HG02885 (cell line): ENCODE measurements at regions not wholly inside any gene's neighbourhood (a gene's known extent, or its start where the extent isn't known, plus 50 kb on each side); places are given as distances from the start of the nearest gene placed in this dataset.

Experiments
- ATAC-seq: cut with Tn5 transposase; IDR thresholded peaks from one replicate; pipeline ENCODE4 v1.9.1; 2021; ENCODE audit warnings: mild to moderate bottlenecking; ENCODE audit not compliant: unreplicated experiment, poor library complexity

GRCh38 chr18:42184685-42185477, 229.8 kb downstream of the PIK3C3 start:
- no peak for ATAC-seq

DNA sequence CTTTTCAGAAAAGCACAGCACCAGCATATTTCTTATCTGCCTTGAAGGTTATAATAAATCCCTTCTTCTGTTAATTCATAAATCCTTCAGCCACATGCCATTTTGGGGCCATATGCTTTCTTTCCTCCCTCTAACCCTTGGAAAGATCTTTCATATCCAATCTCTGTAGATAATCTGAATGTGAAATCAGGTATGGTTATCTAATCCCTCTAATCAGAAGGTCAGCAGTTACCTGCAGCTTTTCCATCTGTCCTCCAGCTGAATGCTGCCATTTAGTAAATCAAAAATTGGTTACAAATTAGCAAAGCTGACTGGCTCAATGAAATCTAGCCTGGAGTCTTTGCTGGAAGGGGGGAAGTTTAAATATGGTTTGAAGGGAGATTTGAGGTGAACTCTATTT, 230.5 kb downstream of the PIK3C3 start:
- ATAC-seq, result no peak

DNA sequence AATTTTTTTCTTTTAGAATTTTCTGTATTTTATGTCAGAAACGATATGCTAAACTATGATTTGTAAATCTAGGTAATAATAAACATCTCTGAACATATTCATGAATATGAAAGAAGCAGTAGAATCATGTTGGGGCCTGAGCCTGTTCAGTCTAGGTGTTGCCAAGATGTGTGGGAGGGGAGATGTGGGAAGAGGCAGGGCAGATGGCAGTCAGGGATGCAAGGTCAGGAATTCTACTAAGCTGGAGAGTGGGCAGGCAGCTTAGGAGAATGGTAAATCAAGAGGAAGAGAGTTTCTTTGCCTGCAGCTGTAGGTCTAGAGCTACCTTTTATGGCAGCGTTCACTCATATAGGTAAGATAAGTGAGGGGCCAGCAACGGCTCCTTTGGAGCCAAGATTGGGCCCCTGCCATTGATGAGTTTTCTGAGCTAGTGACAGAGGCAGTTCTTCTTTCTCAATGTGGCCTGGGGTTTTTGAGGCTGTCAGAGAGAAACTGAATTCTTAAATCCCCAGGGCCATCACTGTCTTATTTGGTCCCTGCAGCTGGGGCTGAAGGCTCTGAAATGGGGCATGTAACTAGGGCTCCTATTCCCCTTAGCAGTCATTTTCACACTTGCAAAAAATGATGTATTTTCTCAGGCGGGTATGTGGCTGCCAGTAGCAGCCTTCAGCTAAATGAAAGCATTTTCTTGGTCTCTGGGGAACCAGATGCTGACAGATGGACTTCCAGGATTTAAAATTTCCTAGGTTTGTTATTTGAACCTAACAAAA, 232.8 kb downstream of the PIK3C3 start:
- ATAC-seq, result peak; percentile 84

GRCh38 chr18:42190643-42191042, 235.6 kb downstream of the PIK3C3 start:
- ATAC-seq, result no peak

- no peak for ATAC-seq
Measured at GRCh38 chr18:42192251-42193248, 237.5 kb downstream of the PIK3C3 start.

DNA sequence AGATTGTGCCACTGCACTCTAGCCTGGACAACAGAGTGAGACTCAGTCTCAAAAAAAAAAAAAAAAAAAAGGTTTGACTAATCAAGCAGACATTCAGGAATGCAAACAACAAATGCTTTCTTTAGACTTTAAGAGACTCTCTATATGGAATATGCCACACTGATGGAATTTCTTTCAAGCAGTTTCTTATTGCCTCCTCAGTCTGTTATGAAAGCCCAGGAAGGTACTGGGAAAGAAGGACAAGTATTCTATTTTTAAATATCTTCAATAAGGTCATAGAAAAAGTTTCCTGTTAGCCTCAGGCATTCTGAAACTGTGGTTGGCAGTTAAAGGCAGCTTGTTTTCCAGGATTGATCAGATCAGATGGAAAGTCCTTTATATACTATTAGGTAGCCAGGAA, 241.6 kb downstream of the PIK3C3 start:
- no peak for ATAC-seq

- ATAC-seq, result no peak
Measured at GRCh38 chr18:42201137-42201536, 246.1 kb downstream of the PIK3C3 start.

DNA sequence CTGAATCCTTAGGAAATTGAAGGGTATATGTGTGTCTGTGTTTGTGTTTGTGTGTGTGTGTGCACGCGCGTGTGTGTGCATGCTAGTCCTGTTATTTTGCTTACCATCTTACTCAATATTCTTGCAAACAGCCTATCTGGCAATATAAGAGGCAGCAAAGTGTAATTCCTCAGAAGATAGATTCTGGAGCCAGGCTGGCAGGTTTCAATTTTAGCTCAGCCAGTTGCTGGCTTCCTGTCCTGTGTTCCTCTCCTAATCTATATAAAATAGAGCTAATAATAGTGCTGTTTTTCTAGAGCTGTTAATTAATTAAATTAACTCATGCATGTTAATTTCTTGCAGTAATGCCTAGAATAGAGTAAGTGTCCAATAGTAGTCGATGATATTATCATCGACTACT, 256.2 kb downstream of the PIK3C3 start:
- no peak for ATAC-seq

DNA sequence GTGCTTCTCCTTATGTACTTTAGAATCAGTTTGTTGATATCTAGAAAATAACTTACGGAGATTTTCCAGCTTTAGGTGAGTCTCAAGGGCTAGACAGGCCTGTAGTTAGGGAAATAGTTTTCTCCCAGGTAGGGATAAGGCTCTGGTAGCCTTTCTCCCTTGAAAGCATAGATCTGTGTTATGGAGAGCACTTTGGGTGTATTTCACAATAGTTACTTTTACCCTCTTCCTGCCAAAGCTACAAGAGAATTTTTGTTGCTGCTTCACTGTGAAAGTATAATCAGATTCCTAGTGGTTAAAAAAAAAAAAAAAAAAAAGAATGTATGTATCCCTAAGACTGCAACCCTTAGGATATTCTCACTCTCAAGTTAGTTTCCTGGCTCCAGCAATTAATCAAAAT, 267.5 kb downstream of the PIK3C3 start:
- ATAC-seq, result no peak

- ATAC-seq, result peak; percentile 47
Measured at GRCh38 chr18:42228581-42228980, 273.5 kb downstream of the PIK3C3 start.

DNA sequence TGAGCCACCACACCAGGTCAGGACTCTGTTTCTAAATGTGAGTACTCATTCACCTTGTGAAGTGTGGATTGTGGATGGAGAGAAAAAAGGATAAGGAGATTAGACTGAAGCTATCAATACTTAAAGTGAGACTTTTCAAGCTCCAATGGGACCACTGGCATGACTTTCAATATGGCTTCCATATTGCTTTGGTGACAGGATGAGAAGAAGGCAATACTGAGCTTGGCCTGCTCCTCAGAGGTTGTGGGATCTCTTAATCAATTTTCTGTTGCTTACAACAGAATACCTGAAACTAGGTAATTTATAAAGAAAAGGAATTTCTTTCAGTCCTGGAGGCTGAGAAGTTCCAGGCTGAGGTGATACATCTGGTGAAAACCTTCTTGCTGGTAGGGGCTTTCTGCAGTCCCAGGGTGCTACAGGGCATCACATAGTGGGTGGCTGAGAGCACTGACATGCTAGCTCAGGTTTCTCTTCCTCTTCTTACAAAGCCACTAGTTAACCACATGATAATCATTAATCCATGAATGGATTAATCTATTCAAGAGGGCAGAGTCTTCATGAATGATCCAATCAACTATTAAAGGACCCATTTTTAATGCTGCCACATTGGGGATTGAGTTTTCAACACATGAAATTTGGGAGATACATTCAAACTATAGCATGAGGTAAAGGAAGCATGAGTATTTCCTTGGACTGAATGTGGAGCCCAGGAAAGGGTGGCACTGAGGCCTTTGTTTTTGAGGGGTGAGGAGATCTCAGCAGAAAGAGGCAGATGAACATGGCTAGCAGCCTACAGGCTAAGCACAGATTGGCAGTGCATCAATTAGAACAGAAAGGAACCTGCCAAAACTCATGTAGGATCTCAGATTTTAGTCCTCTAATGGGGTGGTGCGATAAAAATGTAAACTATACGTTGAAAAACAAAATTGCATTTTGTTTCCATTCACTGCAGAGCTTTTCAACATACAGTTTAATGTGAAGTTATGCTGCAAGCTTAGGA, 274.5 kb downstream of the PIK3C3 start:
- ATAC-seq, result peak; percentile 94

- ATAC-seq, result no peak
Measured at GRCh38 chr18:42230636-42231035, 275.6 kb downstream of the PIK3C3 start.

- ATAC-seq, result no peak
Measured at GRCh38 chr18:42231284-42231683, 276.2 kb downstream of the PIK3C3 start.

GRCh38 chr18:42231796-42232195, 276.8 kb downstream of the PIK3C3 start:
- ATAC-seq, result no peak

- no peak for ATAC-seq
Measured at GRCh38 chr18:42233908-42234307, 278.9 kb downstream of the PIK3C3 start.

- no peak for ATAC-seq
Measured at GRCh38 chr18:42242758-42243157, 287.7 kb downstream of the PIK3C3 start.

GRCh38 chr18:42245137-42245536, 290.1 kb downstream of the PIK3C3 start:
- ATAC-seq, result no peak

DNA sequence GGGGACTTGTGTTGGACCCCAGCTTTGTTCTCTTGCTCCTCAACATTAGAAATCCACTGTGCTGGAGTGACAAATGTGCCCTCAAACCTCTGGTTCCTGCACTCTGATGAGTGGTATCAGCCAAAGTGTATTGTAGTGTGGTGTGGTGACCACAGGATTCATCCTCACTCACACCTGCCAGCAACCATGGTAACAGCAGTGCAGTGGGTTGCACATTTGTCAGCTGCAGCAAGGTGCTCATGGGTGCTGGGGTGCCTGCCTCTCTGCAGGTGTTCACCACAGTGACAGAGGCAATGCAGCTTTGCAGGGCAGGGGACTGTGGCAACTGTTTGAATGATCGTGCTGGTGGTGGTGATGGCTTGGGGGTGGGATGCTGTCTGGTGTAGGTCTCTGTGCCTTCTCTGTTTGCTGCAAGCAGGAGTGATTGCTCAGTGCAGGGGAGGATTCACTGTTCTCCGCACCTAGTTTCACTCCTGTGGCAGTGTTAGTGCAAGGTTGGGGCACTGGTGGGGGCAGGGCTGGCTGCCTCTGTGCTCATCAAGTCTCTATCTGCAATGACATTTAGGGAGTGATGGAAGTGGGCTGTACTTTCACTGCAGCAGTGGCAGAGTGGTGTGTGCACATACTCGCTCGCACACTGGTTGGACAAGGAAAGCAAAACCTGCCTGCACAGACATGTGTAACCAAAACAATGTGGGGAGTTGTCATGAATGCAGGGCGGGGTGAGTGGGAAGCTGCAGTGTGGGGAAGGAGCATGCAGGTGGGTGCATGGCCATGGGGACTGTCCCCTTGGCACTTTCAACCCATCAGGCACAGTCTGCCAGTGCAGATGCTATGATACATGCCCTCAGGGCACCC, 301.1 kb downstream of the PIK3C3 start:
- no peak for ATAC-seq
